HL-60 (cell line): ENCODE measurements at regions not wholly inside any gene's neighbourhood (a gene's known extent, or its start where the extent isn't known, plus 50 kb on each side); places are given as distances from the start of the nearest gene placed in this dataset.

ENCODE experiments used
- DNase-seq, 2 experiments: peaks; one replicate each; pipeline ENCODE4 v3.0.0-alpha.2; 2010 to 2020; ENCODE audit warnings: low read depth in 1 of 2, low spot score in 1 of 2
- H3K27ac ChIP-seq: fragments of 250-450 bp; sonication (Bioruptor Pico); replicated peaks from 2 replicates; pipeline ENCODE4 v1.5.1; 2020; ENCODE audit warnings: mild to moderate bottlenecking, moderate library complexity
- H3K27me3 ChIP-seq: fragments of 250-450 bp; sonication (Bioruptor Pico); 2 replicates; pipeline ENCODE4 v1.5.1; 2021; ENCODE audit warnings: mild to moderate bottlenecking, moderate library complexity; ENCODE audit not compliant: insufficient read depth, poor library complexity, severe bottlenecking
- H3K4me3 ChIP-seq: replicated peaks from 2 replicates; pipeline ENCODE4 v1.5.1; 2011; ENCODE audit warnings: mild to moderate bottlenecking, control low read depth, low read length; ENCODE audit not compliant: insufficient read depth
- CTCF ChIP-seq: IDR thresholded peaks from one replicate; pipeline ENCODE4 v1.5.1; 2011; ENCODE audit warnings: low read length, control low read depth, inconsistent platforms; ENCODE audit not compliant: insufficient read depth
- GABPA ChIP-seq: IDR thresholded peaks from 2 replicates; pipeline ENCODE4 v1.6.1; 2012; ENCODE audit warnings: low read depth
- POLR2AphosphoS5 ChIP-seq: IDR thresholded peaks from 2 replicates; pipeline ENCODE4 v1.6.1; 2012; ENCODE audit warnings: low read depth
- REST ChIP-seq: IDR thresholded peaks from 2 replicates; pipeline ENCODE4 v1.6.1; 2012; ENCODE audit warnings: low read depth; ENCODE audit not compliant: insufficient replicate concordance
- SPI1 ChIP-seq: IDR thresholded peaks from 2 replicates; pipeline ENCODE4 v1.6.1; 2012; ENCODE audit warnings: low read depth, mild to moderate bottlenecking, borderline replicate concordance

- Histone ChIP-seq H3K4me3 (no peak overlapping the region), H3K27ac (no peak overlapping the region), H3K27me3 (no peaks in the 10 kb centered on the region)
- TF ChIP-seq REST (no peak), POLR2AphosphoS5 (no peak), CTCF (no peak), GABPA (no peak), SPI1 (no peak)
- no peak for DNase-seq
Measured at GRCh38 chr14:42316693-42317092, 710.0 kb downstream of the LRFN5 start.

GRCh38 chr14:42311876-42312275 lies 705.2 kb downstream of the LRFN5 start:
- no peak overlapping the region for H3K4me3 ChIP-seq

More at GRCh38 chr14:42311876-42312275, 705.2 kb downstream of the LRFN5 start:
- Histone ChIP-seq H3K27me3 (no peaks in the 10 kb centered on the region), H3K27ac (no peak overlapping the region)
- no peak for DNase-seq
- no peak for TF ChIP-seq CTCF
- no peak for TF ChIP-seq POLR2AphosphoS5
- no peak for TF ChIP-seq GABPA
- no peak for TF ChIP-seq SPI1
- TF ChIP-seq REST, result no peak
